Esophagus muscularis mucosa (tissue), 4 donors: ENCODE measurements at regions not wholly inside any gene's neighbourhood (a gene's known extent, or its start where the extent isn't known, plus 50 kb on each side); places are given as distances from the start of the nearest gene placed in this dataset.

ENCODE experiments used
- CTCF ChIP-seq, 3 experiments: fragments of 200-600 bp in 2 of 3; fragments of 450-650 bp in 1 of 3; sonication (generic) in 2 of 3; IDR thresholded peaks; one replicate each; pipeline ENCODE4 v1.5.1; 2017 to 2019; ENCODE audit warnings: antibody characterized with exemption in 3 of 3, mild to moderate bottlenecking in 2 of 3, moderate library complexity in 1 of 3
- EP300 ChIP-seq: sonication (generic); formaldehyde crosslinking; IDR thresholded peaks from one replicate; pipeline ENCODE4 v1.6.1; 2017; ENCODE audit warnings: antibody characterized with exemption
- POLR2A ChIP-seq: fragments of 450-650 bp; IDR thresholded peaks from one replicate; pipeline ENCODE4 v1.6.1; 2017; ENCODE audit warnings: antibody characterized with exemption, moderate library complexity, mild to moderate bottlenecking, low read depth
- POLR2AphosphoS5 ChIP-seq, 2 donors: sonication (generic); formaldehyde crosslinking; IDR thresholded peaks; one replicate each; pipeline ENCODE4 v1.6.1; 2017; ENCODE audit warnings: antibody characterized with exemption in 2 of 2

DNA sequence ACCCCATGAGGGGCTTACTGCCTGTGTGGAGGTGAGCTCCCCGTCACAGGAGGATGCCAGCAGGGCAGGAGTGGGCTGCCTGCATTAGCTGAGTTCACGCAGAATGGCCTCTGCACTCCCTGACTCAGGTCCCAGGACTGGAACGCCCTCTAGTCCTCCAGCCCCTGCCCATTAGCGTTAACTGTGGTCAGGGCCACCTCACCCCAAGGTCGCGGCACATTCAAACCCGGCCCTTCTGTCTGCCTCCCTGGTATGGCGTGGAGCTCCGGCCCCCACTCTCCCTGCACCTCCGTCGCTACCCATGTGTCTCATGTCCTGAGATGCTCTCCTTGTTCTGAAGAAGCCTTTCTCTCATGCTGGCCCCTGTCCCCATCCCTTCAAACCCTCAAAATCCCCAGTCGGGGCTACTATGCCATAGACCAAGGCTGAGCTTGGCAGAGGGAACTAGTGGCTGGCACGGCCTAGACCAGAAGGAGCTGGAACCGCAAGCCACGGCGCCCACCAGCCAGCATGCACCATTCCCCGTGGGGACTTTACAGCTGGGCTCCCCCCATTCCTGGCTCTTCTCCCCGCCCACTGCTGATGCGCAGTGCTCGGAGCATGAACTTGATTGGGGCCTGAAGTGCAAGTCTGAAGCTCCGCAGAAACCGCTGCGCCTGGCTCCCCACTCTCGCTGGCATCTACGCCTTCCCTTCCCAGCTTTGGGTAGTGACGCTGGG lies 79.5 kb upstream of the RTL6 start:
- TF ChIP-seq CTCF (IDR thresholded peaks at IDR 0.05) (no peak), POLR2A (no peak), POLR2AphosphoS5 (IDR thresholded peaks at IDR 0.05) (no peak), EP300 (no peak)
